Liver (tissue), 8 donors: ENCODE measurements at regions not wholly inside any gene's neighbourhood (a gene's known extent, or its start where the extent isn't known, plus 50 kb on each side); places are given as distances from the start of the nearest gene placed in this dataset.
A peak's percentile ranks its signal among the peaks of the same experiment; 100 is the strongest.

ENCODE experiments used
- DNase-seq: peaks from one replicate; pipeline ENCODE4 v3.0.0-alpha.2; 2017; ENCODE audit warnings: low spot score
- H3K27ac ChIP-seq, 2 donors: one replicate each; pipeline ENCODE4 v1.7.0; 2013; ENCODE audit warnings: inconsistent platforms in 2 of 2, low read length in 2 of 2, control low read depth in 1 of 2, low read depth in 1 of 2, mild to moderate bottlenecking in 1 of 2
- H3K27me3 ChIP-seq, 4 donors: one replicate each; pipeline versions ENCODE4 v1.6.1 to v1.7.0; 2013; ENCODE audit warnings: low read length in 3 of 4, inconsistent platforms in 1 of 4, mild to moderate bottlenecking in 1 of 4, moderate library complexity in 1 of 4; ENCODE audit not compliant: control insufficient read depth in 4 of 4, insufficient read depth in 4 of 4
- H3K36me3 ChIP-seq, 4 donors: one replicate each; pipeline versions ENCODE4 v1.6.1 to v1.7.0; 2013; ENCODE audit warnings: low read length in 3 of 4, mild to moderate bottlenecking in 3 of 4, low read depth in 1 of 4, moderate library complexity in 1 of 4; ENCODE audit not compliant: control insufficient read depth in 4 of 4, insufficient read depth in 3 of 4
- H3K4me1 ChIP-seq, 4 donors: one replicate each; pipeline versions ENCODE4 v1.6.1 to v1.7.0; 2013; ENCODE audit warnings: low read length in 3 of 4, mild to moderate bottlenecking in 3 of 4, moderate library complexity in 1 of 4; ENCODE audit not compliant: control insufficient read depth in 4 of 4, insufficient read depth in 4 of 4
- H3K4me3 ChIP-seq, 3 donors: one replicate each; pipeline versions ENCODE4 v1.6.1 to v1.7.0; 2013; ENCODE audit warnings: low read length in 3 of 3, control low read depth in 1 of 3, low read depth in 1 of 3, mild to moderate bottlenecking in 1 of 3
- H3K9ac ChIP-seq, 2 donors: one replicate each; pipeline ENCODE4 v1.7.0; 2013; ENCODE audit warnings: low read length in 2 of 2, mild to moderate bottlenecking in 2 of 2, moderate library complexity in 2 of 2, control low read depth in 1 of 2, low read depth in 1 of 2
- H3K9me3 ChIP-seq, 4 donors: one replicate each; pipeline versions ENCODE4 v1.6.1 to v1.7.0; 2013; ENCODE audit warnings: low read length in 3 of 4; ENCODE audit not compliant: control insufficient read depth in 4 of 4
- CTCF ChIP-seq: fragments of 150-350 bp; IDR thresholded peaks from 2 replicates; pipeline ENCODE4 v1.5.1; 2017; ENCODE audit warnings: improper control_type of control experiment, low read depth, low read length; ENCODE audit not compliant: missing input control
- EGR1 ChIP-seq, 2 donors: IDR thresholded peaks; 2 replicates each; pipeline ENCODE4 v1.6.1; 2016 to 2018; ENCODE audit warnings: antibody characterized with exemption in 2 of 2, low read depth in 2 of 2
- FOXA1 ChIP-seq: IDR thresholded peaks from 2 replicates; pipeline ENCODE4 v1.6.1; 2016; ENCODE audit warnings: antibody characterized with exemption
- FOXA2 ChIP-seq: IDR thresholded peaks from 2 replicates; pipeline ENCODE4 v1.6.1; 2016; ENCODE audit warnings: antibody characterized with exemption
- GABPA ChIP-seq, 2 donors: IDR thresholded peaks in 1 of 2; conservative IDR thresholded peaks in 1 of 2; 2 replicates each; pipeline ENCODE4 v1.6.1; 2016; ENCODE audit warnings: antibody characterized with exemption in 2 of 2, mild to moderate bottlenecking in 1 of 2, moderate library complexity in 1 of 2
- HNF4A ChIP-seq, 2 donors: conservative IDR thresholded peaks; 2 replicates each; pipeline ENCODE4 v1.6.1; 2016; ENCODE audit warnings: antibody characterized with exemption in 2 of 2, mild to moderate bottlenecking in 2 of 2
- HNF4G ChIP-seq: IDR thresholded peaks from 2 replicates; pipeline ENCODE4 v1.6.1; 2016; ENCODE audit warnings: antibody characterized with exemption
- JUND ChIP-seq, 2 donors: IDR thresholded peaks; 2 replicates each; pipeline ENCODE4 v1.6.1; 2016; ENCODE audit warnings: antibody characterized with exemption in 2 of 2
- MAX ChIP-seq: IDR thresholded peaks from 2 replicates; pipeline ENCODE4 v1.6.1; 2016; ENCODE audit warnings: antibody characterized with exemption
- NR2F2 ChIP-seq: IDR thresholded peaks from 2 replicates; pipeline ENCODE4 v1.6.1; 2016; ENCODE audit warnings: antibody characterized with exemption
- RAD21 ChIP-seq, 2 donors: IDR thresholded peaks; 2 replicates each; pipeline ENCODE4 v1.6.1; 2016; ENCODE audit warnings: antibody characterized with exemption in 2 of 2, mild to moderate bottlenecking in 2 of 2
- REST ChIP-seq: IDR thresholded peaks from 2 replicates; pipeline ENCODE4 v1.6.1; 2016; ENCODE audit warnings: antibody characterized with exemption, mild to moderate bottlenecking
- RXRA ChIP-seq, 2 donors: IDR thresholded peaks; 2 replicates each; pipeline ENCODE4 v1.6.1; 2017 to 2018; ENCODE audit warnings: antibody characterized with exemption in 2 of 2, mild to moderate bottlenecking in 1 of 2
- SP1 ChIP-seq: IDR thresholded peaks from 2 replicates; pipeline ENCODE4 v1.6.1; 2018; ENCODE audit warnings: antibody characterized with exemption, mild to moderate bottlenecking
- TAF1 ChIP-seq: conservative IDR thresholded peaks from 2 replicates; pipeline ENCODE4 v1.6.1; 2016; ENCODE audit warnings: antibody characterized with exemption, mild to moderate bottlenecking
- YY1 ChIP-seq: IDR thresholded peaks from 2 replicates; pipeline ENCODE4 v1.6.1; 2016; ENCODE audit warnings: antibody characterized with exemption, mild to moderate bottlenecking
- ZBTB33 ChIP-seq: IDR thresholded peaks from 2 replicates; pipeline ENCODE4 v1.6.1; 2016; ENCODE audit warnings: antibody characterized with exemption
- WGBS: extraction: QIAGEN DNeasy Blood & Tissue Kit; methylation state at CpG from one replicate; pipeline ENCODE4 v1.1.7; 2013; 5-methylcytosine and 5-hydroxymethylcytosine counted together
- donor health status: healthy.
- donor health status: healthy.
- donor health status: healthy.
- donor health status: healthy.
- donor health status: healthy.

GRCh38 chr1:56390934-56391731 is 188.2 kb downstream of the PLPP3 start:
- no peak overlapping the region for H3K4me3 ChIP-seq
- H3K9me3 ChIP-seq: no peaks in the 10 kb centered on the region
- H3K4me1 ChIP-seq: no peaks in the 10 kb centered on the region
- no peak for DNase-seq
- TF ChIP-seq SP1: no peak
- peak; percentile 60 for TF ChIP-seq NR2F2
- H3K36me3 ChIP-seq: no peaks in the 10 kb centered on the region
- H3K27me3 ChIP-seq: no peaks in the 10 kb centered on the region
- H3K9ac ChIP-seq: no peak overlapping the region
- WGBS: 87% methylated on average over 16 of the region's 16 CpGs
- H3K27ac ChIP-seq: no peak overlapping the region

GRCh38 chr1:56390232-56390867 is 189.0 kb downstream of the PLPP3 start:
- H3K4me3 ChIP-seq: no peak overlapping the region
- no peaks in the 10 kb centered on the region for H3K27me3 ChIP-seq
- no peak for DNase-seq
- no peak for TF ChIP-seq RXRA (IDR thresholded peaks at IDR 0.05)
- TF ChIP-seq MAX: no peak
- TF ChIP-seq CTCF: no peak
- no peak for TF ChIP-seq ZBTB33
- no peak for TF ChIP-seq JUND (IDR thresholded peaks at IDR 0.05)
- no peak for TF ChIP-seq HNF4G
- TF ChIP-seq EGR1 (IDR thresholded peaks at IDR 0.05; ENCODE audit: low read depth in 2 of 2): no peak
- TF ChIP-seq TAF1: no peak
- TF ChIP-seq RAD21 (IDR thresholded peaks at IDR 0.05): no peak
- TF ChIP-seq NR2F2: no peak
- no peak for TF ChIP-seq FOXA1
- no peak for TF ChIP-seq REST
- no peak for TF ChIP-seq FOXA2
- no peak for TF ChIP-seq HNF4A (conservative IDR thresholded peaks at IDR 0.05)
- no peak for TF ChIP-seq YY1
- TF ChIP-seq SP1: no peak
- no peak for TF ChIP-seq GABPA (IDR thresholded peaks at IDR 0.05 in 1 of 2, conservative IDR thresholded peaks at IDR 0.05 in 1 of 2)
- H3K4me1 ChIP-seq: no peaks in the 10 kb centered on the region
- H3K36me3 ChIP-seq: no peaks in the 10 kb centered on the region
- WGBS: 66% methylated on average over 3 of the region's 3 CpGs
- H3K9ac ChIP-seq: no peak overlapping the region
- H3K27ac ChIP-seq: no peak overlapping the region
- H3K9me3 ChIP-seq: no peaks in the 10 kb centered on the region
